ENCODE measurements at regions not wholly inside any gene's neighbourhood (a gene's known extent, or its start where the extent isn't known, plus 50 kb on each side); places are given as distances from the start of the nearest gene placed in this dataset.

DNA sequence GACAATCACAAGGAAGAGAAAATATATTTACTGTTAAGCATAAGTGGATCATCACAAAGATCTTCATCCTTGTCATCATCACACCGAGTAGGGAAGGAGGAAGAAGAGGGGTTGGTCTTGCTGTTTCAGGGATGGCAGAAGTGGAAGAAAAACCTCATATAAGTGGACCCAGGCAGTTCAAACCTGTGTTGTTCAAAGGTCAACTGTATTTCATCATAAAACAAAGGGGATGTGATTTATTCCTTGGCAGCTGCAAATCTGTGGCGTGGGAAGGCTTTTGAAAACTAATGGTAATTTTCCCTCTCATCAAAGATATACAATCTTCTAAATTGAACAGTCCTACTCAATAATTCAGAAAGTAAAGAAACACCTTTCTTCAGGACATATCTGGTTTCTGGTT is 129.9 kb upstream of the ABI3BP start:
- TF ChIP-seq FOS (IDR thresholded peaks at IDR 0.05; ENCODE audit: borderline replicate concordance, insufficient read depth, low read length) = no peak
- TF ChIP-seq EZH2 (IDR thresholded peaks at IDR 0.05; ENCODE audit: borderline replicate concordance, low read depth, low read length, severe bottlenecking) = no peak
- no peak for TF ChIP-seq CTCF (IDR thresholded peaks at IDR 0.05; ENCODE audit: extremely low read depth in 1 of 2, insufficient read depth in 1 of 2, low read depth in 1 of 2, low read length in 2 of 2)
- TF ChIP-seq POLR2AphosphoS5 (IDR thresholded peaks at IDR 0.05; ENCODE audit: insufficient read depth, low read depth, low read length) = no peak
- no peak for TF ChIP-seq POLR2A (IDR thresholded peaks at IDR 0.05; ENCODE audit: low read depth, low read length)
- TF ChIP-seq MAX (IDR thresholded peaks at IDR 0.05; ENCODE audit: insufficient read depth, insufficient read length) = no peak
- no peak for TF ChIP-seq MYC (IDR thresholded peaks at IDR 0.05; ENCODE audit: low read depth, low read length)
